ENCODE measurements at regions not wholly inside any gene's neighbourhood (a gene's known extent, or its start where the extent isn't known, plus 50 kb on each side); places are given as distances from the start of the nearest gene placed in this dataset.

DNA sequence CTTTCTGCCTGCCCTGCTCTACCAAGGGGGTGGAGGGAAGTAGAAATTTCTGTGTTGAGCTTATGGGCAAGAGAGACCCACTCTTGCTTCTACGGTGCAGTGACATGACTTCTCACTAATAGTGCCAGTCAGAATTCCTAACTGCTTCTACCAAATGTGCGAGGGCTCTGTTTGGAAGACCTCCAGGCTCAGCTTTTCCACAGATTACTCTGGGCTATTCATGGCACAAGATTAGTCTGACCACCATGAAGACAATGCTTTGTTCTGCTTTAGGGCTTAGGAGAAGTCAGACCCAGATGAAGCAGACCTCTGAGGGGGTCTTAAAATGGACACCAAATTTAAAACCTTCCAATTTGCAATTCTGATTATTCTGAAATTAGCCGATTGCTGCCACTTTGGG is 195.9 kb upstream of the TBC1D5 start:
- DNase-seq: no peak

DNA sequence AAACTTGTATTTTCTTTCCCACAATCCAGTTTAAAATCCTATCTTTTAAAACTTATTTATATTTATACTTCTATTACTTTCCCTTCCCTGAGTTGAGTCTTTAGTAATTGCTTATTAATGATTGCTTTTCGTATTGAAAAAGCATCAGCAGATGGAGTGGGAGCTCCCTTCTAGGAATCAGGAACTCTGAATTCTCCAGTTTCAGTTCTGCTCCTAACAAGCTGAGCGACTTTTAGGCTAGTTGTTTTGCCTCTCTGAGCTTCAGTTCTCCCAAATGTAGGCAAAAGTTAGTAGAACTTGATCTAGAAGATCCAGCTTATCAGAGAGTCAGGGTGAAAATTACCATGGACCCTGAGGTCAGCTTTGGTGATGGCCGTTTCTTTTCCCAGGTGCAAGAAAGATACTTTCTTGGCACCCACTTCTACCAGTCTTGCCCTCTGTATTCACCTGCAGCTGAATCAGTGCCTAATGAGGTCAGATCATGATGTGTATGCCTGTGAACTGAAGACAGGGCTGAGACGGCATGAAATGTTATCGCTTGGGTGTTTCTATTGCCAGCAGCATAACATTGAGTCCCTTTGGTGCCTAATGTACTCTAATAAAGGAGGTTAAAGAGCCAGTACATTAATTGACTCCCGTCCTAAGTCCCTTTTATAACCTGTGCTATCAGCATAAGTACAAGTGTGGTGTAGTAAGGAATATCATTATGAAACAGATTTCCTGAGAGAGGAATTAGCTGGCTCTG is 194.5 kb upstream of the TBC1D5 start:
- DNase-seq: no peak

DNA sequence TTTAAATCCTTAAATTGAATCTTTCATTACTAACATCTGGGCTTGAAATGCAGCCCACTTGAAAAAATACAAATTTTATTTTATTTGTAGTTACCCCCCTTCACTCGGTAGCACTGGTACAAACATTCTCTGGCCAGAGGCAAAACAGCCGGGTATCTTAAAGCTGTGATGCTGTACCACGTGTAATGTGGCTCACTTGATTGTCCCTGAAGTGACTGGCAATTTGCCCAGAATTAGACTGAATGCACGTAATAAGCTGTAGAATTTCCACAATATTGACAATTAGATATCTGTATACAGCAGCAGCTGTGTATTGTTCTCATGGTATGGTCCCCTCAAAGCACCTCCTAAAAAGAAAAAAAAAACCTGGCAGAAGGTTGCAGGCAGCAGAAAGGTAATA is 192.8 kb upstream of the TBC1D5 start:
- no peak for DNase-seq

DNA sequence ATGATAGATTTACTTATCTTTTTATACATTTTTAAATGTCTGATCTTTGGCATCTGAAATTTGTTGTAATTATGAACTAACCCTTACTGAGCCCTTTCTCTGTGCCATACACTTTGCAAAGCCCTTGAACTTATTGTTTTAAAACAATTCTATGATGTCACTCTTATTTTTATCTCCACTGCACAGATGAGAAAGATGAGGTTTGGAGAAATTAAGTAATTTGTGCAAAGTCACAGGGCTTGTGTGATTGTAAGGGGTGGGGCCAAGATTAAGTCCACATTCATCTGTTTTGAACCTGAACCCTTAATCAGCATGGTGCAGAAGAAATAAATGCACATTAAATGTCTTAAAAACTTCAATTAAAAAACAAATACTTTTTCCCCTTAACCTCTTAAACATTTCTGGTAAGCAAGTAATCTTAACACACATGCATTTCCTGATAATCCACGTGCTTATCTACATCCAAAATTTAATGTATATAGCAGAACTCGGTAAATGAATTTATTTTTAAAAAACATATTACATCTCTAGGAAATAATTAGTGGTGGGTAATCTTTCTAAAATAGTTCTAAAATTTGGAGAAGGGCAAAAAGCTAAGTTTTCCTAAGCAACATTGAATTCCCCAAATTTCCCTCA is 189.8 kb upstream of the TBC1D5 start:
- no peak for DNase-seq

DNA sequence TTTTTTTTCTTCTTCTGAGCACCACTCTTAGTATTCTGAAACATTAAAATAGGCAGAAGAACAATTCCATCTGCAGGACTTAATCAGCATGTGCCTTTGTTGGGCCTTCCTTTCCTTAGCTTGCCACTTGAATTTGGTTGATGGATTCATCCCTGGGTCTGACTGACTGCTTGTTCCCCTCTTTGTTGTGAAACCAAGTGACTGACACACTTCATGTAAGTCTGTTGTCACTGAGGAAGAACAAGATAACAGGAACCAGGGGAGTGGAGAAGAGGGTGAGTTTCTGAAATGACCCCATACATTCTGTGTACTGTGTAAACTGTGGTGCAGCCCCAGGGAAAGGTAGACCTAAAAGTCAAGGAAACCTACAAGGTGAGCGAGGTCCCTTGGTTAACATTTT is 188.7 kb upstream of the TBC1D5 start:
- no peak for DNase-seq

DNA sequence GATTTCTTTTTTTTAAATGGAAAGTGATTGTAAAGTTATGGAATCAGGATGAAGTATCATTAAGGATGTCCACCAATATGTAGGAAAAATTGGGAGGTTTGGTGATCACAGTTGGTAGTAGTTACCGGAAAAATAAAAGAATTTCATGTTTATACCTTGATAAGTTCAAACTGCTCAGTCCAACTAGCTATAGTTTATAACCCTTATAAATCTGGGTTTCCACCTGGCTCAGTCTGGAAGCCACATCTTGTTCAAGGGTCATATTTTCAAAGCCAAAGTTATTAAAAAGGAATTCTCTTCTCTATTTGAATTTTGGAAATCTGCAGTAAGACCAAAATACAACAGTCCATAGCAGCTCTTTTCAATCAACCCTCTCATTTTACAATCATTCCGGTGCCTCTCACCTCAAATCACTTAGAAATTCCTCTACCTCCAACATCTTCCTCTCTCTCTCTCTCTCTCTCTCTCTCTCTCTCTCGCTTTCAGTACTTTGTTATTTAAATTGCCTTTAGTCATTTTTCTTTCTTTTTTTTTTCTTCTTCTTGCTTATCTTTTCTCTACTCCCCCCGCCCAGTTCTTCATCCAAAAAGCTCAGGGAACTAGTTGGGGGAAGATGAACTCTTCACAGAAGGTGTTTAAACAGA is 186.2 kb upstream of the TBC1D5 start:
- DNase-seq: no peak

DNA sequence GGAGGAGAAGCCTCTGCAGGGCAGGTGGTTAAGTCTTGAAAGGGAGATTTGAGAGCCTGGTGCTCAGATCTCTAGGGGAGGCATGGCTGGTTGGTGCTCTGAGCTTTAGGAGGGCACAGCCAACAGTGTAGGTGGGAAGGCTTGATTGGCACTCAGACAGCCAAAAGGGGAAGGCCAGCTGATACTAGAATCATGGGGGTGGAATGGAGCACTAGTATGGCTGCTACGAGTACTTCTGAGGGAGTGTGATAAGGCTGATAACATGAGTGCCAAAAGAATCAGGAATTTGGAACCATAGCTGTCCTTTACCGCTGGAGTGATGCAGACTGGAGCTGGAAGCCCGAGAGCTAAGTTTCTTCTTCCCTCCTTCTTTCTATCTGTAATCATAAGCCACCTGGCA is 184.6 kb upstream of the TBC1D5 start:
- DNase-seq: no peak

DNA sequence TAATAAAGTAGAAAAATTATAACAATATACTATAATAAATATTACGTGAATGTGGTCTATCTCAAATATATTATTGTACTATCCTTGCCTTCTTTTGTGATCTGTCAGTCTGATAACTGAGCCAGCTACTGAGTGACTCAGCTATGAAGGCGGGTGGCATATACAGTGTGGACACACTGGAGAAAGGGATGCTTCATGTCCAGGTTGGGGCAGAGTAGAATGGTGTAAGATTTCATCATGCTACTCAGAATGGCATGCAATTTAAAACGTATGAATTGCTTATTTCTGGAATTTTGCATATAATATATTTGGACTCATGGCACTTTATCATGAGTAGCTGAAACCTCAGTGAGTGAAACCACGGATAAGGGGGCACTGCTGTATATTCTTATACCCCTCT is 172.9 kb upstream of the TBC1D5 start:
- no peak for DNase-seq

DNA sequence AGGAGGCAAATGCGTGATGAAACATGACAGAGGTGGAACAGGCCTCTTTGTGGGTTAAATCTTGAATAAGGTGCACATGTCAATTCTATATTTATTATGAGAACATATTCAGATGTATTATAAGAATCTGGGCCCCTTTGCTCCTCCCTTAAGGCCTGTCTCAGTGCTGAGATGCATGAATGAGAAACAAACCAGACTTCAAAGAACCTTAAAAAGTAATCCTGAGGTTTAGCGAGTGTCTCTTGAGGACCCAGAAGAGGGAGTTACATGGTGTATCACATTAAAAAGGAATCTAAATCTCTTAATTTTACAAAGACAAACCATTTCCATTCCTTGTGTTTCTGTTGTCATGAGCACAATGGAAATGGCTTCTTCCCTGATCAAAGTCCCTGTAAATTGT is 170.9 kb upstream of the TBC1D5 start:
- no peak for DNase-seq

DNA sequence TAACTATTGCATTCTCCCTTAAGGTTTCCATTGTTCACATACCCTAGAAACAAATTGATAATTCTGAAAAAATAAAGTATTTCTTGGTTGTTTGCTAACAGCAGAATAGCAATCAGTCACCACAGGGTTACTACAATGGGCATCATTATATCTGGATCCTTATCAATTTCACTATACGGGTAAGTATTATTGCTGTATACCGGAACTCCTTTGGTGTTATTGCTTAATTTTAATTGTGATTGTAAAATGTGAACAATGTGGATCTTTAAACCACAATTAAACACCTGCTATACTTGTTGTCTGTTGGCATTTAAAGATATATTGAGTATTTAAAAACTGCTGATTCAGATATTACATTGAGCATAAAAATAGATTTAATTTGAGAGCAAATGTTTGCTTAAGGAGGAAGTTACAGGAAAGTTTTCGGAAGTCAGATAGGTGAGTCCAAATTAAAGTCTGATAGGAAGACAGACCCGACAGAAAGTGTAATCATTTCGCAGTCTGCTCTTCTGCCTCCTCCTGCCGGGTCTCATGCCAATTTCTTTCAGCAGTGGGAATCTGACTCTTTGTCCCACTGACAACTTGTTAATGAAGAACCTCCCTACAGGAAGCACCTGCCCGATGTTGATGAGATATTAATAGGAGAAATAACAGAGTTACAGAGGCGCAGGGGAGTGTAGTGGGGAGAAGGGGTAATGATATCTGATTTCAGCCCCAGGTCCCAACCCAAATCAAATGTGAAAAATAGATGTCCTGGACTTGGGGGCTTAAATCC is 169.7 kb upstream of the TBC1D5 start:
- no peak for DNase-seq

DNA sequence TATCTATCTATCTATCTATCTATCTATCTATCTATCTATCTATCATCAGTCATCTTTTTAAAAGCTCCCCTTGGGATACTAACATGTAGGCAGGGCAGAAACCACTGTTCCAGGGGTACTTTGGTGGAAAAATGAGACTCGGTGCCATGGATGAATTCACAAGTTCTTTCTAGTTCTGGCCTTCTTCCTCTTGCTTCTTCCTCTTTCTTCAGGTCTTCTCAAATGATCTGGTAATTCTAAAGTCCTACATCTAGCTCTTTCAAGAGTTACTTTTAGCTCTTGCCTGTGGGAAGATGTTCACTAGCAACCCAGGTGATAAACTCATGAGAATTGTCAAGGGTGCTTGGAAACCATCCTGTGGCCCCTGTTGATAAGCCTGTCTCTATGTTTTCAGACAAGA is 168.5 kb upstream of the TBC1D5 start:
- DNase-seq: no peak

DNA sequence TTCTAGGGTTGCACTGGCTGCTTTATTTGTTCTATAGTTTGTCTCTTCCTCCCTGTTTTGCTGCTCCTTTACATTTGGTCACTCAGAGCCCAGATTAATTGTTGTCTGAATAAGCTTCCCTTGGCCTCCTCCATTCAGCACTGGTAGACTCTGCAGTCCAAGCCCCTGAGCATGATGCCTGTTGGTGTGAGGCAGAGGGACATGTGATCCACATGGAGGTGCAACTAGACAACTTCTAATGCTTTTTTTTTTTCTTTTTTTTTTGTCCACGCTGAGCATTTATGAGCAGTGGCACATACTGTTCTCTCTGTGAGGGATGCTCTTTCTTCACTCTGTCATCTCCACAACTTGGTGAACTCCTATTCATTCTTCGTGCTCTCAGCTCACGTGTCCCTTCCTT is 167.3 kb upstream of the TBC1D5 start:
- DNase-seq: no peak

DNA sequence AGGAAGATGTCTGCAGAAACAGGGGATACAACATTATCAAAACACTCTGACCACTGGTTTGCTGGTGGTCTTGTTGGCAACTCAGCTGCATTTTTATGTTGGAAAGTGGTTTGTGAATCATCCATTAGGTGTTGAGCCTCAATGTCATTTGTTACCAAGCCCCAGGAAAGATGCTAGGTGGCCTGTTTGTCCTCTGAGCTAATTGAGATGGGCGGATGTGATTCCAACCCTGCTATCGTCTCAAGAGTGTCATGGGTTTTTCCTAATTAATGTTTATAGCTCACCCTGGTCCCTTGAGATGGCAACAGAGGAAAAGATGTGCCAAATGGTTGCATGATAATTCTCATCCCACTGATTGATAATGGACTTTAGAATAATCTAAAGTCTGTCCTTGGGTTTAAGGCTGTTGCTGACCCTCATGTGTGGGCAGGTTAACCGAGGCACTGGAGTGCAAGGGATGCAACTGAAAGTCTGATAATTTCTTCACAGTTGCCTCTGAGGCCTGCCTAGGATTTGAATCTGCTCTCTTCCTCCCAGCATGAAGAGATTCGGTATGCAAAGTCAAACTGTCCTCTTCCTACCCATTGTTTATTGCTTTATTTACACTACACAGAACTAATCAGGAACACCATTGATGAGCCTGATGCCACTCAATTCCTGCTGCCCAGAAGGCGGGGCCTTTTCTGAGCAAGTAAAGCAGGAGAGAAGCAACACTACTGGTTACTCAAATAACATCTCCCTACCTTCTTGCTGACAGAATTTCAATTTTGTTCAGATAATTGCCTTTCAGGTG is 166.2 kb upstream of the TBC1D5 start:
- DNase-seq: no peak

DNA sequence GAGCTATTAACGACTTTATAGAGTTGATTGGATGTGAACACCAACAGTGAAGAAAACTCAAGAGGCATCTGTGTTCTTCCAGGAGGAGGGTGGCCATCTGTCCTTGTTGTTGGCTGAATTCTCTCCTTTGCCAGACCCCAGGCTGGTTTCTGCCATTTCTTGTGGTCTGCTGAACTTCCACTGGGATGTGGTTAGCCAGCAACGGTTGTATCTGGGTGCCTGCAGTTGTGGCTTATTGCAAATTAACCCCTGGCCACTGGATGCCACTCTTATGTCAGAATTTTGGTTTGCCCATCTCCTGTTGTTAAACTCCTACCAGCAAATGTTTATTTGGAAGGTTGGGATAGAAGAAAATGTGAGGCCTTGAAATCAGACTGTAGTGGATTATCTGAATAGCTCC is 163.6 kb upstream of the TBC1D5 start:
- no peak for DNase-seq

DNA sequence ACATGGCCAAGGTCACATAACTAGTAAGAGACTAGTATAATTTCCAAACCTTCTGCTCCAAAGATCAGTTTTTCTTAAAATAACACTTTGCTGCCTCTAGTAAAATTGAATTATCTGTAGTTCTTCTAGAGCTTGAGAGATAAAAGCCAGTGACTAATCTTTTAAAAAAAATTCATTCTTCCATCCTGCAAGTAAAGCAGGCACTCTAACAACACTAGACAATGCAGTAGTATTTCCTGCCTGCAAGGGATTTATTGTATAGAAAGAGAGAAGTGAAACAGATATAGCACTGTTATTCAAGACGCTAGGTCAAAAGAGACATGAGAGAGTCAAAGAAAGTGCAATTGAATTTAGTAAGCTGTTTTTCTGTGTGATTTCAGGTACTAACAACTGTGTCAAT is 159.5 kb upstream of the TBC1D5 start:
- no peak for DNase-seq

DNA sequence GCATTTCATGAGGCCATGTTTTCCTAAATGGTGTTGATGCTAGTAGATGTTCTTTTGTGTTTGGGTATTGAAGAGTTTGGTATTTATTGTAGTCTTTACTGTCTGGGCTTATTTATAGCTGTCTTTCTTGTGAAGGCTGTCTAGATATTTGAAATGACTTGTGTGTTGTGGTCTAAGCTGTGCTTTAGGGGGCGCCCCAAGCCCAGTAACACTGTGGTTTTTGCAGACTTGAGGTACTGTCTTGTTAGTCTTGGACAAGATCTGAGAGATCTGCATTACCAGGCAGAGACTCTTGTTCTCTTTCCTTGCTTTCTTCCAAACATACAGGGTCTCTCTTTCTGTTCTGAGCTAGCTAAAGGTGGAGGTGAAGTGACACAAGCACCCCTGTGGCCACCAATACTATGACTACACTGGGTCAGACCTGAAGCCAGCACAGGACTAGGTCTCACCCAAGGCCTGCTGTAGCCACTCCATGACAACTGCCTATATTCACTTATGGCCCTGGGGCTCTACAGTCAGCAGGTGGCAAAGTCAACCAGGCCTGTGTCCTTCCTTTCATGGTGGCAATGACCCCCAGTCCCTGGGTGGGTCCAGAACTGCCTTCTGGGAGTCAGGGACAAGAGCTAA is 152.1 kb upstream of the TBC1D5 start:
- DNase-seq: peak in 1 of 2 experiments; percentile 9

DNA sequence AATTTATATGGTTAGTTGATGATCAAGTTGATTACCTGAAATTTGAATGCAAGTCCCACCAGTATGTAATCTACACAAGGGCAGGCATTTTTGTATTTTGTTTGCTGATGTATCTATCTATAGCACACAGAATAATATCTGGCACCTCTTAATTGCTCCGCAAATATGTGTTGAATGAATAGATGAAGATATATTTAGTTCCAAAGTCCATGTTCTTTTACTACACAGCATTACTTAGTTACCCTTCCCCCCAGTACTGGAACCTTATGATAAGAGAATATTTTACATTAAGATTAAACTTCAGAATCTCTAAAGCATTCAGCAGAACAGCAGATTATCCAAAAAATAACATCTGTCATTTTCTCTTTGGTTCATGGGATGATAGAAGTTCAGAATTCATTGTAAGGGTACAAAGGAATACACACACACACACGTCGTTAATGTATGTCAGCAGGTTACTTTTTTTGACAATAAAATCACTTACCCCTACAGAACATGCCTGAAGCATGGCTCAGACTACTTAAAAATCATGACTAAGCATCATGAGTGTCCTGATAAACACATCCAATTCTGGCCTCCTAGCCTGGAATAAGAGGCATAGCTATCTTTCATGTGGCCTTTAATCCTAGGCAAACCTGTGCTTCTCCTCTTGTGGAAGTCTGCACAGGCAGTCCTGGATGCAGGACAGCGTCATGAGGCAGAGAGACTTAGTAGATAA is 148.9 kb upstream of the TBC1D5 start:
- DNase-seq: no peak

DNA sequence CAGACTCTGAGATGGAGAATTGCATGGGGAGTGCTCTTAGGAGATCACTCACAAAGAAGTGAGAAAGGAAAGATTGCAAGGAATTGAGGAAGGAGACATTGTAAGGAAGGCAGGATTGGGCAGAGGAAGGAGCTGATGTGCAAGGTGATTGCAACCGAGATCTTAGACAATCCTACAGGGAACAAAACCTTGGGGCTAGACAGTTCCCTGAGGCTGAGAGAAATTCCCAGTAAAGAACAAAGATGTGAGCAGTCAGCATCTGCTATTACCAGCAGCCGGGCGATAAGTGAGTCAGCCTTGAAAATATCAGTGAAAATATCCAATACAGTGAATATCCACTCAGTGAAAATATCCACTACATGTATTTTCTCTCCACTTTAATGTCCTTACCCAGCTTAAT is 143.6 kb upstream of the TBC1D5 start:
- no peak for DNase-seq

DNA sequence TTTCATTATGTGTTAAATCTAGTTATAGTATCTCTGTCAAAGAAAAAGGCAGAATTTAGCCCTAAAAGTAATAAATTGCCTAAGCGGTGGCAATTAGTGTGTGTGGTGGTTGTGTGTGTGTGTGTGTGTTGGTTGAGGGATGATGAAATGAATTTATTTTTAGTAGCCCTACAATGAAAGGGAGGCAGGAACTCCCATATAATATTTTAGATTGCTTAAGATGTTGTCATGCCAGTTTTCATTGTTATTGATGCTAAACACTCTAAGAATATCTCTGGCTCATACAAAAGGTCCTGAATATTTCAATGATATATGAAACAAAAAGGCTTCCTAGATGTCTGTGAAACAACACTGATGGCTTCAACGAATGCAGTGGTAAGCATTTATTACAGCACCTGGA is 140.6 kb upstream of the TBC1D5 start:
- no peak for DNase-seq

DNA sequence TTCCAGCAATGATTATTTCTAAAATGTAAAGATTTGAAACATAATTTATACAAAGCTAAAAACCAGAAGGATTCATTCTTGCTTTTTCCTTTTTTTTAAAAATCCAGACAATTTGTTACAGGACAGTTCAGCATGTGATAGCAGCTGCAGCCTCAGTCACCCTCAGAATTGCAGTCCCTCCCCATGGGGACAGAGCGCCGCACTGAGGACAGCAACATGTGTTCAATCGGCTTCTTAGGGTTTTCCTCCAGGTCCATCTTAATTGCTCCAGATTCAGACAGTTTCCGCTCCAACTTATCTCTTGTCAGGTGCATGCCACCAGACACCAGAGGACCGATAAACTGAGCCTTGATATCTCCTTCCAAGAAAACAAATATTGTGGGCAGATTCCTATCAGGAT is 134.9 kb upstream of the TBC1D5 start:
- no peak for DNase-seq

DNA sequence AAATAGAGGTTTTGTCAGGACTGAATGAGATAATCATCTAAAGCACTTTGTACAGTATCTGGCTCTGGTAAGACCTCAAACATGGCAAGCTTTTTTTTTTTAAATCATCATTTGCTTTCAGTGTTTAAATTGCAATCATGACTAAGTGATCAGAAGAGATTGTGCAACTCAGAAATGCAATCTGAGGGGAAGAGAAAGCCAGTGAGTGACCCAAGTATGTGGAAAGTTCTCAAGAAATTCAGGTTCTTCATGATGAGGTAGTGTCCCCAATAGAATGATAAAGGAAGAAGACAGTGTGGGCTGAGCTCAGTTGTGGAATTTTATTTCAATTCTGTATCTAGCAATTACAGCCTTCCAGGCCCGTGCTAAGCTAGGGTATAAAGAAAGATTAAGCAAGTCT is 132.2 kb upstream of the TBC1D5 start:
- no peak for DNase-seq

DNA sequence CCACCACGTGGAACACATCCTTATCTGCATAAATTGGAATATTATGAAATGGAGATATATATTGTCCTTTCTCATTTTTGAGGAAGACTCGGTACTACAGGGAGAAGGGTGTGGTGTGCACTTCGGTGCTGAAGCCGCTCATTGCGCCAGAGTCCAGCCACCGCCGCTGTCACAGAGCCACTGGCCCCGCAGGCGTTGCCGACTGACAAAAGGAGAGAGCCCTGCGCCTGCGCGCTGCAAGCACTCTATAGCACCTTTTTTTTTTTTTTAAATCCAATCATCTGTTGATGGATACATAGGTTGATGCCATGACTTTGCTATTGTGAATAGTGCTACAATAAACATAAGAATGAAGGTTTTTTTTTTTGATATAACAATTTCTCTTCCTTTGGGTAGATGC is 130.0 kb upstream of the TBC1D5 start:
- no peak for DNase-seq
